ENCODE measurements at regions not wholly inside any gene's neighbourhood (a gene's known extent, or its start where the extent isn't known, plus 50 kb on each side); places are given as distances from the start of the nearest gene placed in this dataset.

- TF ChIP-seq ZBTB11 (CRISPR knock-in tag; IDR thresholded peaks at IDR 0.05) (no peak), ZBTB34 (CRISPR knock-in tag; IDR thresholded peaks at IDR 0.05) (no peak), ZKSCAN3 (CRISPR knock-in tag; IDR thresholded peaks at IDR 0.05) (no peak), BHLHE40 (IDR thresholded peaks at IDR 0.05; ENCODE audit: low read length) (no peak), DPF2 (IDR thresholded peaks at IDR 0.05) (no peak), TRIM24 (IDR thresholded peaks at IDR 0.05) (no peak), ZNF263 (CRISPR knock-in tag; IDR thresholded peaks at IDR 0.05; ENCODE audit: borderline replicate concordance) (no peak), SIN3A (IDR thresholded peaks at IDR 0.05; ENCODE audit: borderline replicate concordance in 2 of 2, control insufficient read depth in 1 of 2, low read depth in 2 of 2, low read length in 2 of 2) (no peak), MEF2D (tag; conservative IDR thresholded peaks at IDR 0.05; ENCODE audit: low read depth) (no peak), TCF3 (CRISPR knock-in tag; IDR thresholded peaks at IDR 0.05) (no peak)
- TF ChIP-seq, protein P1, sequence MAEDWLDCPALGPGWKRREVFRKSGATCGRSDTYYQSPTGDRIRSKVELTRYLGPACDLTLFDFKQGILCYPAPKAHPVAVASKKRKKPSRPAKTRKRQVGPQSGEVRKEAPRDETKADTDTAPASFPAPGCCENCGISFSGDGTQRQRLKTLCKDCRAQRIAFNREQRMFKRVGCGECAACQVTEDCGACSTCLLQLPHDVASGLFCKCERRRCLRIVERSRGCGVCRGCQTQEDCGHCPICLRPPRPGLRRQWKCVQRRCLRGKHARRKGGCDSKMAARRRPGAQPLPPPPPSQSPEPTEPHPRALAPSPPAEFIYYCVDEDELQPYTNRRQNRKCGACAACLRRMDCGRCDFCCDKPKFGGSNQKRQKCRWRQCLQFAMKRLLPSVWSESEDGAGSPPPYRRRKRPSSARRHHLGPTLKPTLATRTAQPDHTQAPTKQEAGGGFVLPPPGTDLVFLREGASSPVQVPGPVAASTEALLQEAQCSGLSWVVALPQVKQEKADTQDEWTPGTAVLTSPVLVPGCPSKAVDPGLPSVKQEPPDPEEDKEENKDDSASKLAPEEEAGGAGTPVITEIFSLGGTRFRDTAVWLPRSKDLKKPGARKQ (CRISPR knock-in tag; IDR thresholded peaks at IDR 0.05) = no peak
These were observed 81.6 kb upstream of the HS3ST2 start (continued) for GRCh38 chr16:22732400-22732799.

Data from K562 (cell line).